MM.1S (cell line): ENCODE measurements at regions not wholly inside any gene's neighbourhood (a gene's known extent, or its start where the extent isn't known, plus 50 kb on each side); places are given as distances from the start of the nearest gene placed in this dataset.

Experiments
- DNase-seq: peaks from one replicate; pipeline ENCODE4 v3.0.0-alpha.2; 2015
- H2AFZ ChIP-seq: fragments of 300-600 bp; sonication (generic); 2 replicates; pipeline ENCODE4 v1.6.0; 2016; ENCODE audit warnings: antibody characterized with exemption, low read length
- H3F3A ChIP-seq: fragments of 300-600 bp; sonication (generic); 2 replicates; pipeline ENCODE4 v1.6.1; 2016; ENCODE audit warnings: mild to moderate bottlenecking, antibody characterized with exemption, low read length, moderate library complexity, mixed read lengths; ENCODE audit not compliant: insufficient read depth
- H3K27ac ChIP-seq: fragments of 300-600 bp; sonication (generic); 2 replicates; pipeline ENCODE4 v1.5.1; 2016; ENCODE audit warnings: mild to moderate bottlenecking, low read length
- H3K27me3 ChIP-seq: fragments of 300-600 bp; sonication (generic); replicated peaks from 2 replicates; pipeline ENCODE4 v1.6.0; 2016; ENCODE audit warnings: low read length; ENCODE audit not compliant: insufficient read depth
- H3K36me3 ChIP-seq: fragments of 300-600 bp; sonication (generic); replicated peaks from 2 replicates; pipeline ENCODE4 v1.6.1; 2016; ENCODE audit warnings: mild to moderate bottlenecking, low read length, mixed read lengths; ENCODE audit not compliant: insufficient read depth
- H3K4me1 ChIP-seq: fragments of 300-600 bp; sonication (generic); 2 replicates; pipeline ENCODE4 v1.6.1; 2016; ENCODE audit warnings: low read length, mixed read lengths
- H3K4me2 ChIP-seq: fragments of 300-600 bp; sonication (generic); 2 replicates; pipeline ENCODE4 v1.6.0; 2016; ENCODE audit warnings: low read depth, low read length
- H3K4me3 ChIP-seq: fragments of 300-600 bp; sonication (generic); 2 replicates; pipeline ENCODE4 v1.5.1; 2016; ENCODE audit warnings: low read length, mixed read lengths
- H3K79me2 ChIP-seq: fragments of 300-600 bp; sonication (generic); 2 replicates; pipeline ENCODE4 v1.6.1; 2016; ENCODE audit warnings: mixed run types, low read length, mixed read lengths
- H3K9ac ChIP-seq: fragments of 300-600 bp; sonication (generic); 2 replicates; pipeline ENCODE4 v1.6.1; 2016; ENCODE audit warnings: low read length, mixed read lengths
- H3K9me2 ChIP-seq: fragments of 300-600 bp; sonication (generic); replicated peaks from 2 replicates; pipeline ENCODE4 v1.6.1; 2016; ENCODE audit warnings: mild to moderate bottlenecking, low read length, mixed read lengths; ENCODE audit not compliant: insufficient read depth
- H3K9me3 ChIP-seq: fragments of 300-600 bp; sonication (generic); replicated peaks from 2 replicates; pipeline ENCODE4 v1.6.1; 2016; ENCODE audit warnings: mild to moderate bottlenecking, low read length, mixed read lengths; ENCODE audit not compliant: insufficient read depth
- H4K20me1 ChIP-seq: fragments of 300-600 bp; sonication (generic); 2 replicates; pipeline ENCODE4 v1.6.1; 2016; ENCODE audit warnings: mild to moderate bottlenecking, low read length, moderate library complexity, mixed read lengths; ENCODE audit not compliant: insufficient read depth
- EZH2 ChIP-seq: fragments of 300-600 bp; sonication (generic); optimal IDR thresholded peaks from 2 replicates; pipeline ENCODE3; 2017; ENCODE audit warnings: low read depth, mild to moderate bottlenecking, antibody characterized with exemption, low read length, mixed read lengths
- EZH2phosphoT487 ChIP-seq: fragments of 300-600 bp; sonication (generic); IDR thresholded peaks from 2 replicates; pipeline ENCODE4 v1.6.1; 2018; ENCODE audit warnings: antibody characterized with exemption, low read length
- TF ChIP-seq, protein P1 (sequence below): fragments of 300-600 bp; sonication (generic); IDR thresholded peaks from 2 replicates; pipeline ENCODE4 v1.5.1; 2016; ENCODE audit warnings: antibody characterized with exemption, low read length, mixed read lengths

DNA sequence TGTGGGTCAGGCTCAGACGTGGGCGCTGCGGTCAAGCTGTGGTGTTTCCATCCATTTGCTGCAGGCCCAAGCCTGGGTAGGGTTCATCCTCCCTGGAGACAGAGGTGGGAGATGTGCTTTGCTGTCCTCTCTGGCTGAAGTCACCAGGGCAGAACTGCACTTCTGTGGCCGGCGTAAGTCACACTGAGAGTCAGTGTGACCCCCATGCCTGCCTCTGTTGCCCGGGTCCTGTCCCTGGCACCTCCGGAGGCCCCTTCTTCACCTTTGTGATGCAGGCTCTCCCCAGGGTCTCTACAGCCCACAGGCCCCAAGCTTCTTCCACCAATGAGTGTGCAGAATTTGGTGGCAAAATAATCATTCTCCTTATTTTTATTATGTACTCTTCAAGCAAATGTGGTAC lies 53.8 kb upstream of the DACT2 start:
- no peak overlapping the region for H3K27ac ChIP-seq
- H3K4me3 ChIP-seq: no peak overlapping the region
- H3K27me3 ChIP-seq: 0 out of 2 replicates have a peak, but pooled peaks cover under 1% of the 10 kb centered on the region
- TF ChIP-seq, protein P1, sequence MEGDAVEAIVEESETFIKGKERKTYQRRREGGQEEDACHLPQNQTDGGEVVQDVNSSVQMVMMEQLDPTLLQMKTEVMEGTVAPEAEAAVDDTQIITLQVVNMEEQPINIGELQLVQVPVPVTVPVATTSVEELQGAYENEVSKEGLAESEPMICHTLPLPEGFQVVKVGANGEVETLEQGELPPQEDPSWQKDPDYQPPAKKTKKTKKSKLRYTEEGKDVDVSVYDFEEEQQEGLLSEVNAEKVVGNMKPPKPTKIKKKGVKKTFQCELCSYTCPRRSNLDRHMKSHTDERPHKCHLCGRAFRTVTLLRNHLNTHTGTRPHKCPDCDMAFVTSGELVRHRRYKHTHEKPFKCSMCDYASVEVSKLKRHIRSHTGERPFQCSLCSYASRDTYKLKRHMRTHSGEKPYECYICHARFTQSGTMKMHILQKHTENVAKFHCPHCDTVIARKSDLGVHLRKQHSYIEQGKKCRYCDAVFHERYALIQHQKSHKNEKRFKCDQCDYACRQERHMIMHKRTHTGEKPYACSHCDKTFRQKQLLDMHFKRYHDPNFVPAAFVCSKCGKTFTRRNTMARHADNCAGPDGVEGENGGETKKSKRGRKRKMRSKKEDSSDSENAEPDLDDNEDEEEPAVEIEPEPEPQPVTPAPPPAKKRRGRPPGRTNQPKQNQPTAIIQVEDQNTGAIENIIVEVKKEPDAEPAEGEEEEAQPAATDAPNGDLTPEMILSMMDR: no peak
- TF ChIP-seq EZH2phosphoT487: no peak
- DNase-seq: no peak
- no peaks in the 10 kb centered on the region for H3K4me1 ChIP-seq
- no peak overlapping the region for H3K9ac ChIP-seq
- no peaks in the 10 kb centered on the region for H3K36me3 ChIP-seq
- H3K9me3 ChIP-seq: no peaks in the 10 kb centered on the region
- H2AFZ ChIP-seq: no peak overlapping the region
- no peaks in the 10 kb centered on the region for H3K9me2 ChIP-seq
- no peak overlapping the region for H3K4me2 ChIP-seq
- no peaks in the 10 kb centered on the region for H3K79me2 ChIP-seq
- no peaks in the 10 kb centered on the region for H4K20me1 ChIP-seq
- no peaks in the 10 kb centered on the region for H3F3A ChIP-seq

DNA sequence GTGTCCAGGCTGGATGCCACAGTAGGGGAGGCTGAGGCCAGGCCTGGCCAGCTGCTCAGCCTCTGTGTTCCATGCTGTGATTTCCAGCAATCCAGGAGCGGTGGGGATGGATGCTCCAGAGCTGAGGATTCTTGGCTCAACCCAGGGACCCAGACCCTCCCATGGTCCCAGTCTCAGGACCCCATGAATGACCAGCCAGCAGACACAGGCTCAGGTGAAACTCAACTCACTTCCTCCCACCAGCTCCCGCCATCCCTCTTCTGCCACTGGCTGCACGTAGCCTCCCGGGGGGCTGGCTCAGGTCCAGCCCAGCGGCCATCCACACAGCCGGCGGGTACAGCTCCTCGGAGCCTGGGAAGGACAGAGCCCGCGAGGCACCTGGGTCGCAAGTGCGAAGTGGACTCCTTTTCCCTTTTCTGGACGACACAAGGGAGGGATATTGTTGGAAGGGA lies 54.5 kb upstream of the DACT2 start:
- Histone ChIP-seq H4K20me1 (no peaks in the 10 kb centered on the region), H3K79me2 (no peaks in the 10 kb centered on the region), H3K4me2 (no peak overlapping the region), H3K4me1 (no peaks in the 10 kb centered on the region), H3K9me3 (no peaks in the 10 kb centered on the region), H3K36me3 (no peaks in the 10 kb centered on the region), H3K27me3 (no peaks in the 10 kb centered on the region), H2AFZ (no peak overlapping the region), H3K4me3 (no peak overlapping the region), H3F3A (no peaks in the 10 kb centered on the region), H3K9ac (no peak overlapping the region), H3K9me2 (no peaks in the 10 kb centered on the region), H3K27ac (no peak overlapping the region)
- TF ChIP-seq EZH2phosphoT487 (no peak), EZH2 (no peak)
- TF ChIP-seq, protein P1: no peak
- no peak for DNase-seq

DNA sequence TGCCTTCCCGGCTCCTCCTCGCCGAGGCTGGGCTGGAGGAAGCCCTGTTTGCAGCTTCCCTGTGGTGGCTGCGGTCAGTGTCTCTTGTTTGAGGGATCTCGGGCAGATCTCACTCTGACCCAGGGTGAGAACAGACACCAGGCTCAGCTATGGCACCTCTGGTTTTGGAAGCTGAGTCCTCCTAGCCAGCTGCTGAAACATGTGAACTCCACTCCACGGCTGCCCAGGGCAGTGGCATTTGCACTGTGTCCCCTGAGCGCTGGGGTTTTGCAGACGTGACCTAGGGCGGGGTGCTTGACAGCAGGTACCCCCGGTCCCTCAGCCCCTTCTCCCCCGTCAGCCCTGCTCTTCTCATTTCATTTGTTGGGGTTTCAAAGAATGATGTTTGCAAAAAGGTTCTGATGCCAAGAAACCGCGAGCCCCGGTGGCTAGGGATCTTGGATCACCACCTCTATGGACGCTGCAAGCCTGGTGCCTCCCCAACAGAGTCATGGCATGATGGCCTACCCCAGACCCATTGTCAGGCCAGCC lies 55.0 kb upstream of the DACT2 start:
- Histone ChIP-seq H3F3A (no peaks in the 10 kb centered on the region), H3K4me2 (no peak overlapping the region), H3K27ac (no peak overlapping the region), H3K4me1 (no peaks in the 10 kb centered on the region), H3K27me3 (no peaks in the 10 kb centered on the region), H3K9me3 (no peaks in the 10 kb centered on the region), H3K36me3 (no peaks in the 10 kb centered on the region), H4K20me1 (no peaks in the 10 kb centered on the region), H2AFZ (no peak overlapping the region), H3K4me3 (no peak overlapping the region), H3K9me2 (no peaks in the 10 kb centered on the region), H3K9ac (no peak overlapping the region), H3K79me2 (no peaks in the 10 kb centered on the region)
- no peak for TF ChIP-seq EZH2phosphoT487
- no peak for TF ChIP-seq EZH2
- TF ChIP-seq, protein P1: no peak
- DNase-seq: no peak
